Activated naive CD8-positive, alpha-beta T cell treated with anti-CD3 and anti-CD28 coated beads, Interleukin-2, amount 10 ng/mL, durations not matched to agents 7 days and 5 days (primary cell): ENCODE measurements at regions not wholly inside any gene's neighbourhood (a gene's known extent, or its start where the extent isn't known, plus 50 kb on each side); places are given as distances from the start of the nearest gene placed in this dataset.
"Not testable (repeated sequence)": the region's sequence is repeated elsewhere in the genome, so short reads cannot be mapped to it uniquely, and the experiment has no call there.

Experiments
- ATAC-seq: fragments of 150-1000 bp; cut with Tn5 transposase; one replicate; pipeline ENCODE4 v1.10.0; 2021; ENCODE audit warnings: low read depth, moderate library complexity
- POLR2A ChIA-PET: fragments of 350-600 bp; sonication (Branson Sonifier 250); formaldehyde crosslinking; loops from one replicate; lab custom pipeline; 2021; ENCODE audit warnings: antibody characterized with exemption; lab: Charles Lee
- DNase-seq: peaks from one replicate; pipeline ENCODE4 v3.0.0; 2021
- H3K27ac Mint-ChIP-seq: one replicate; pipeline ENCODE4 v1.8.0; 2022; ENCODE audit warnings: mild to moderate bottlenecking, mixed read lengths
- H3K27me3 Mint-ChIP-seq: one replicate; pipeline ENCODE4 v1.8.0; 2022; ENCODE audit warnings: mild to moderate bottlenecking, moderate library complexity, mixed read lengths
- H3K36me3 Mint-ChIP-seq: one replicate; pipeline ENCODE4 v1.8.0; 2021; ENCODE audit warnings: mild to moderate bottlenecking, mixed read lengths
- H3K4me1 Mint-ChIP-seq: one replicate; pipeline ENCODE4 v1.8.0; 2021; ENCODE audit warnings: mixed read lengths
- H3K4me3 Mint-ChIP-seq: one replicate; pipeline ENCODE4 v1.8.0; 2022; ENCODE audit warnings: mild to moderate bottlenecking, moderate library complexity, mixed read lengths
- H3K9me3 Mint-ChIP-seq: one replicate; pipeline ENCODE4 v1.8.0; 2021; ENCODE audit warnings: mixed read lengths

- POLR2A ChIA-PET, result no interaction called here
- Mint-ChIP-seq H3K4me3 (no peak overlapping the region), H3K27me3 (no peaks in the 10 kb centered on the region), H3K4me1 (no peaks in the 10 kb centered on the region), H3K36me3 (no peaks in the 10 kb centered on the region), H3K9me3 (peaks cover 1% of the 10 kb centered on the region), H3K27ac (no peak overlapping the region)
- ATAC-seq (no peak), DNase-seq (no peak)
Observed at GRCh38 chr2:76204048-76204447, 493.3 kb upstream of the GCFC2 start.

- Mint-ChIP-seq H3K4me1 (no peaks in the 10 kb centered on the region), H3K27ac (no peak overlapping the region), H3K36me3 (no peaks in the 10 kb centered on the region), H3K27me3 (no peaks in the 10 kb centered on the region), H3K4me3 (no peak overlapping the region), H3K9me3 (peaks cover 1% of the 10 kb centered on the region)
- POLR2A ChIA-PET, result no interaction called here
- ATAC-seq, result no peak
- no peak for DNase-seq
Observed at GRCh38 chr2:76202866-76203265, 492.2 kb upstream of the GCFC2 start.

GRCh38 chr2:76197842-76198448 lies 487.2 kb upstream of the GCFC2 start:
- no peak for ATAC-seq
- POLR2A ChIA-PET, result no interaction called here

GRCh38 chr2:76197428-76197827 lies 486.7 kb upstream of the GCFC2 start:
- Mint-ChIP-seq H3K4me3 (no peak overlapping the region), H3K27me3 (no peaks in the 10 kb centered on the region), H3K4me1 (no peaks in the 10 kb centered on the region), H3K27ac (no peak overlapping the region), H3K36me3 (no peaks in the 10 kb centered on the region), H3K9me3 (no peaks in the 10 kb centered on the region)
- DNase-seq (no peak), ATAC-seq (no peak)
- POLR2A ChIA-PET, result no interaction called here

More at GRCh38 chr2:76197842-76198448, 487.2 kb upstream of the GCFC2 start:
- H3K27me3 Mint-ChIP-seq, result no peaks in the 10 kb centered on the region
- H3K9me3 Mint-ChIP-seq, result no peaks in the 10 kb centered on the region
- H3K4me1 Mint-ChIP-seq, result no peaks in the 10 kb centered on the region
- DNase-seq, result no peak
- H3K36me3 Mint-ChIP-seq, result no peaks in the 10 kb centered on the region
- no peak overlapping the region for H3K4me3 Mint-ChIP-seq
- no peak overlapping the region for H3K27ac Mint-ChIP-seq

- DNase-seq (no peak), ATAC-seq (no peak)
- Mint-ChIP-seq H3K4me3 (no peak overlapping the region), H3K9me3 (peaks cover 1% of the 10 kb centered on the region), H3K27me3 (no peaks in the 10 kb centered on the region), H3K27ac (no peak overlapping the region), H3K4me1 (no peaks in the 10 kb centered on the region), H3K36me3 (no peaks in the 10 kb centered on the region)
- POLR2A ChIA-PET, result no interaction called here
Observed at GRCh38 chr2:76194031-76194775, 483.5 kb upstream of the GCFC2 start.

GRCh38 chr2:76193089-76193488 lies 482.4 kb upstream of the GCFC2 start:
- POLR2A ChIA-PET, result no interaction called here
- no peak overlapping the region for H3K4me3 Mint-ChIP-seq
- H3K4me1 Mint-ChIP-seq, result no peaks in the 10 kb centered on the region
- ATAC-seq (no peak), DNase-seq (no peak)
- no peaks in the 10 kb centered on the region for H3K27me3 Mint-ChIP-seq
- peaks cover 1% of the 10 kb centered on the region for H3K9me3 Mint-ChIP-seq
- no peak overlapping the region for H3K27ac Mint-ChIP-seq
- H3K36me3 Mint-ChIP-seq, result no peaks in the 10 kb centered on the region

GRCh38 chr2:76188334-76189008 lies 477.8 kb upstream of the GCFC2 start:
- H3K4me3 Mint-ChIP-seq, result no peak overlapping the region
- no peaks in the 10 kb centered on the region for H3K27me3 Mint-ChIP-seq
- no peak for ATAC-seq
- no peaks in the 10 kb centered on the region for H3K36me3 Mint-ChIP-seq
- H3K9me3 Mint-ChIP-seq, result peaks cover 1% of the 10 kb centered on the region
- POLR2A ChIA-PET, result no interaction called here
- H3K27ac Mint-ChIP-seq, result no peak overlapping the region
- no peaks in the 10 kb centered on the region for H3K4me1 Mint-ChIP-seq
- no peak for DNase-seq

- DNase-seq (no peak), ATAC-seq (no peak)
- H3K36me3 Mint-ChIP-seq, result no peaks in the 10 kb centered on the region
- peaks cover 1% of the 10 kb centered on the region for H3K9me3 Mint-ChIP-seq
- H3K27ac Mint-ChIP-seq, result no peak overlapping the region
- no peak overlapping the region for H3K4me3 Mint-ChIP-seq
- POLR2A ChIA-PET, result no interaction called here
- H3K4me1 Mint-ChIP-seq, result no peaks in the 10 kb centered on the region
- H3K27me3 Mint-ChIP-seq, result no peaks in the 10 kb centered on the region
Observed at GRCh38 chr2:76187415-76187814, 476.7 kb upstream of the GCFC2 start.

- Mint-ChIP-seq H3K4me3 (no peak overlapping the region), H3K9me3 (peaks cover 1% of the 10 kb centered on the region), H3K27ac (no peak overlapping the region), H3K36me3 (no peaks in the 10 kb centered on the region), H3K27me3 (no peaks in the 10 kb centered on the region), H3K4me1 (no peaks in the 10 kb centered on the region)
- ATAC-seq, result no peak
- DNase-seq, result no peak
- POLR2A ChIA-PET, result no interaction called here
Observed at GRCh38 chr2:76180676-76181075, 470.0 kb upstream of the GCFC2 start.

GRCh38 chr2:76178610-76179009 lies 467.9 kb upstream of the GCFC2 start:
- ATAC-seq, result no peak
- POLR2A ChIA-PET, result no interaction called here
- no peaks in the 10 kb centered on the region for H3K27me3 Mint-ChIP-seq
- H3K4me3 Mint-ChIP-seq, result no peak overlapping the region
- no peak overlapping the region for H3K27ac Mint-ChIP-seq
- no peak for DNase-seq
- no peaks in the 10 kb centered on the region for H3K36me3 Mint-ChIP-seq
- H3K9me3 Mint-ChIP-seq, result peaks cover 3% of the 10 kb centered on the region
- H3K4me1 Mint-ChIP-seq, result no peaks in the 10 kb centered on the region

- POLR2A ChIA-PET, result no interaction called here
Observed at GRCh38 chr2:76175295-76175694, 464.6 kb upstream of the GCFC2 start.

GRCh38 chr2:76174505-76174904 lies 463.8 kb upstream of the GCFC2 start:
- H3K27me3 Mint-ChIP-seq, result no peaks in the 10 kb centered on the region
- peaks cover 6% of the 10 kb centered on the region for H3K9me3 Mint-ChIP-seq
- DNase-seq (no peak), ATAC-seq (no peak)
- no peaks in the 10 kb centered on the region for H3K4me1 Mint-ChIP-seq
- no peak overlapping the region for H3K27ac Mint-ChIP-seq
- H3K4me3 Mint-ChIP-seq, result no peak overlapping the region
- no peaks in the 10 kb centered on the region for H3K36me3 Mint-ChIP-seq
- POLR2A ChIA-PET, result no interaction called here

More at GRCh38 chr2:76175295-76175694, 464.6 kb upstream of the GCFC2 start:
- Mint-ChIP-seq H3K27me3 (no peaks in the 10 kb centered on the region), H3K9me3 (peaks cover 6% of the 10 kb centered on the region), H3K4me3 (no peak overlapping the region), H3K4me1 (no peaks in the 10 kb centered on the region), H3K36me3 (no peaks in the 10 kb centered on the region), H3K27ac (no peak overlapping the region)
- ATAC-seq, result no peak
- no peak for DNase-seq

GRCh38 chr2:76173206-76173605 lies 462.5 kb upstream of the GCFC2 start:
- H3K27me3 Mint-ChIP-seq, ATAC-seq, H3K9me3 Mint-ChIP-seq, H3K27ac Mint-ChIP-seq, H3K4me1 Mint-ChIP-seq, DNase-seq, POLR2A ChIA-PET, H3K4me3 Mint-ChIP-seq, H3K36me3 Mint-ChIP-seq: not testable (repeated sequence)

- H3K27me3 Mint-ChIP-seq, H3K4me3 Mint-ChIP-seq, POLR2A ChIA-PET: not testable (repeated sequence)
Observed at GRCh38 chr2:76172154-76172595, 461.5 kb upstream of the GCFC2 start.

More at GRCh38 chr2:76172154-76172595, 461.5 kb upstream of the GCFC2 start:
- not testable (repeated sequence) for DNase-seq, H3K36me3 Mint-ChIP-seq, H3K27ac Mint-ChIP-seq, ATAC-seq, H3K9me3 Mint-ChIP-seq, H3K4me1 Mint-ChIP-seq
